Mucosa of stomach (tissue), 1 donor: ENCODE measurements at regions not wholly inside any gene's neighbourhood (a gene's known extent, or its start where the extent isn't known, plus 50 kb on each side); places are given as distances from the start of the nearest gene placed in this dataset.

ENCODE experiments used
- H3K27me3 ChIP-seq: one replicate; pipeline ENCODE4 v1.7.0; 2013; ENCODE audit warnings: mild to moderate bottlenecking, low read length; ENCODE audit not compliant: control insufficient read depth, insufficient read depth
- H3K36me3 ChIP-seq: one replicate; pipeline ENCODE4 v1.7.0; 2013; ENCODE audit warnings: low read length; ENCODE audit not compliant: control insufficient read depth, insufficient read depth
- H3K4me1 ChIP-seq: one replicate; pipeline ENCODE4 v1.7.0; 2013; ENCODE audit warnings: mild to moderate bottlenecking, low read length; ENCODE audit not compliant: control insufficient read depth, insufficient read depth
- H3K4me3 ChIP-seq: one replicate; pipeline ENCODE4 v1.7.0; 2013; ENCODE audit warnings: low read length
- H3K9ac ChIP-seq: one replicate; pipeline ENCODE4 v1.7.0; 2013; ENCODE audit warnings: mild to moderate bottlenecking, low read length, moderate library complexity
- H3K9me3 ChIP-seq: one replicate; pipeline ENCODE4 v1.7.0; 2013; ENCODE audit warnings: mild to moderate bottlenecking, low read length, moderate library complexity; ENCODE audit not compliant: control insufficient read depth
- donor health status: Pancreatic carcinoma.

DNA sequence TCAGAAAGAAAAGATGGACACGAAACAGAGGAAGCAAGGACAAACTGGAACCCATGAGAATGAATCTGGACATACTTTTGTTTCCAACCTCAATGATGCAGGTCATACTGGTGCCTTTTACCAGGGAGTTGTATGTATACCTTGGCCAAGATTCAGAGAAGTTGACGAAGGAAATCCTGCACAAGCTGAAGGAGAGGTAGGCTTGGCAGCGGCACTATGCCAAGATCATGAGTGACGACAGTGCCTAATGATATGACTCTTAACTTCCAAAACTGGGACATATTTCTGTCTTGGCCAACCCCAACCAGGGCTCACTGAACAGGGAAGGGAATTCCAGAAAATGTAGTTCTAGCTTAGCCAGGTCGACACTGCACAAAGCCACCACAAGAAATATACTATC, 149.2 kb upstream of the SLCO3A1 start:
- Histone ChIP-seq H3K4me3 (no peak overlapping the region), H3K27me3 (no peaks in the 10 kb centered on the region), H3K9me3 (no peaks in the 10 kb centered on the region), H3K9ac (no peak overlapping the region), H3K36me3 (no peaks in the 10 kb centered on the region), H3K4me1 (peaks cover 4% of the 10 kb centered on the region)

GRCh38 chr15:91706322-91707032, 147.0 kb upstream of the SLCO3A1 start:
- no peaks in the 10 kb centered on the region for H3K9me3 ChIP-seq

GRCh38 chr15:91710080-91710698, 143.3 kb upstream of the SLCO3A1 start:
- Histone ChIP-seq H3K36me3 (no peaks in the 10 kb centered on the region), H3K4me3 (no peak overlapping the region), H3K9me3 (no peaks in the 10 kb centered on the region), H3K4me1 (no peaks in the 10 kb centered on the region), H3K27me3 (no peaks in the 10 kb centered on the region), H3K9ac (no peak overlapping the region)

More at GRCh38 chr15:91706322-91707032, 147.0 kb upstream of the SLCO3A1 start:
- Histone ChIP-seq H3K36me3 (no peaks in the 10 kb centered on the region), H3K27me3 (no peaks in the 10 kb centered on the region), H3K4me1 (peaks cover 4% of the 10 kb centered on the region), H3K4me3 (no peak overlapping the region), H3K9ac (no peak overlapping the region)

GRCh38 chr15:91711384-91712033, 142.0 kb upstream of the SLCO3A1 start:
- H3K9me3 ChIP-seq = no peaks in the 10 kb centered on the region
- H3K4me1 ChIP-seq = no peaks in the 10 kb centered on the region
- no peak overlapping the region for H3K9ac ChIP-seq
- H3K4me3 ChIP-seq = no peak overlapping the region
- no peaks in the 10 kb centered on the region for H3K36me3 ChIP-seq
- no peaks in the 10 kb centered on the region for H3K27me3 ChIP-seq

- Histone ChIP-seq H3K9me3 (no peaks in the 10 kb centered on the region), H3K9ac (no peak overlapping the region), H3K4me3 (no peak overlapping the region), H3K36me3 (no peaks in the 10 kb centered on the region), H3K4me1 (no peaks in the 10 kb centered on the region), H3K27me3 (no peaks in the 10 kb centered on the region)
These were observed 141.2 kb upstream of the SLCO3A1 start for GRCh38 chr15:91712286-91712685.

DNA sequence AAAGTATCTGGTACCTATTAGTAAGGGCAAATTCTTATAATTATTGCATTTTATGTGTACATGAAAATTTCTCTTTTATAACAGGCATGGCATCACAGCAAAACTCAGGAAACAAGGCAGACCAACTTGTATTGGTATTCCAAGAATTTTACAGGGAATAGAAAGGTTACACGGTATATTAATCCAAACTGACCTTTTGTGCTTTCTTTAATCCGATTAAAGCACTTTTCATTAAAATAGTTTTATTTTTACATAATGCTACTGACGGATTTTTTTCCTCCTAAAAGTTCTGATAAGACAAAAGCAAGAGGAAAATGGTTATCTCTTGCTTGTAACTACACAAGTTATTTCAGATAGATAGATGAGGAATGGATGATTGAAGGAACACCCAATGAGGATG, 137.0 kb upstream of the SLCO3A1 start:
- Histone ChIP-seq H3K4me1 (no peaks in the 10 kb centered on the region), H3K9me3 (no peaks in the 10 kb centered on the region), H3K27me3 (no peaks in the 10 kb centered on the region), H3K4me3 (no peak overlapping the region), H3K36me3 (no peaks in the 10 kb centered on the region), H3K9ac (no peak overlapping the region)

DNA sequence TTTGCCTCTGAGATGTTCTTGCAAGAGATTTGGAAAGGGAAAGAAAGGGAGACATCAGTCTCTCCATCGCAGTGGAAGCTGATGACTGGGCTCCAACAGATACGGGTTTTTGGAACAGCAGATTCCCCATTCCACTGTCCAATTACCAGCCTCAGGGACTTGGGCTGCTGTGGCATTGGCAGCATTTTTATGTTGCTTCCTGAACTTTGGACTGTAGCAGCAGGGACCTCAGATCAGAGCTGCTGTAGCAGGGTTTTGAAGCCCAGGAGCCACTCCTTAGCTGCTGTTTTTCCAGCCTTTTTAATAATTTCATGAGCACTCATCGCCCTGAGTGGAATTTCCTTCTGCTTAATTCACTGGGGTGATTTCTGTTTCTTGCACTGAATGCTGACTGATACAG, 135.7 kb upstream of the SLCO3A1 start:
- no peak overlapping the region for H3K9ac ChIP-seq
- H3K4me3 ChIP-seq = no peak overlapping the region
- no peaks in the 10 kb centered on the region for H3K9me3 ChIP-seq
- H3K36me3 ChIP-seq = no peaks in the 10 kb centered on the region
- no peaks in the 10 kb centered on the region for H3K4me1 ChIP-seq
- no peaks in the 10 kb centered on the region for H3K27me3 ChIP-seq

- H3K9ac ChIP-seq = no peak overlapping the region
- H3K27me3 ChIP-seq = no peaks in the 10 kb centered on the region
- no peaks in the 10 kb centered on the region for H3K4me1 ChIP-seq
- no peaks in the 10 kb centered on the region for H3K9me3 ChIP-seq
- no peak overlapping the region for H3K4me3 ChIP-seq
- no peaks in the 10 kb centered on the region for H3K36me3 ChIP-seq
These were observed 129.5 kb upstream of the SLCO3A1 start for GRCh38 chr15:91723959-91724358.

GRCh38 chr15:91733661-91734060, 119.8 kb upstream of the SLCO3A1 start:
- Histone ChIP-seq H3K9ac (no peak overlapping the region), H3K4me1 (no peaks in the 10 kb centered on the region), H3K36me3 (no peaks in the 10 kb centered on the region), H3K9me3 (no peaks in the 10 kb centered on the region), H3K4me3 (no peak overlapping the region), H3K27me3 (no peaks in the 10 kb centered on the region)

- Histone ChIP-seq H3K27me3 (no peaks in the 10 kb centered on the region), H3K9ac (no peak overlapping the region), H3K4me3 (no peak overlapping the region), H3K36me3 (no peaks in the 10 kb centered on the region), H3K9me3 (no peaks in the 10 kb centered on the region), H3K4me1 (no peaks in the 10 kb centered on the region)
These were observed 116.2 kb upstream of the SLCO3A1 start for GRCh38 chr15:91737151-91737818.

GRCh38 chr15:91741986-91742385, 111.5 kb upstream of the SLCO3A1 start:
- H3K9me3 ChIP-seq = no peaks in the 10 kb centered on the region
- no peaks in the 10 kb centered on the region for H3K4me1 ChIP-seq
- H3K36me3 ChIP-seq = no peaks in the 10 kb centered on the region
- no peak overlapping the region for H3K4me3 ChIP-seq
- H3K9ac ChIP-seq = no peak overlapping the region
- no peaks in the 10 kb centered on the region for H3K27me3 ChIP-seq

DNA sequence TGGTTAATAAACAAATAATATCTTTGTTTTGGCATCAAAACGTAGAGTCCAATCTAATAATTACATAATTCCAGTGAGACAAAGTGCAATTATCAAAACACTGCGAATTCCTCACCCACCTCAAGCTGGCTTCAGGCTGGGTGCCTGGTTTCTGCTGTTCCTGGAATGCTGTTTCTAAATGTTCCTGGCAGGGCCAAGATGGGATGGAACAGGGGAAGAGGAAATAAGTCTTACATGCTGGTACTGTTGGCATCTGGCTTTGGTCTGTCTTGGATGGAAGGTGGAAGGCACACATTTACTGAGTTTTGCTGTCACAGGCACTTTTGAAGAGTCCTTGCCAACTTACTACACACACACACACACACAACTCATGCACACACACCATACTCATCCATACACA, 101.9 kb upstream of the SLCO3A1 start:
- H3K4me3 ChIP-seq = no peak overlapping the region
- H3K36me3 ChIP-seq = no peaks in the 10 kb centered on the region
- H3K4me1 ChIP-seq = no peaks in the 10 kb centered on the region
- H3K27me3 ChIP-seq = no peaks in the 10 kb centered on the region
- no peaks in the 10 kb centered on the region for H3K9me3 ChIP-seq
- H3K9ac ChIP-seq = no peak overlapping the region
